Skin of body (tissue), 1 donor: ENCODE measurements at regions not wholly inside any gene's neighbourhood (a gene's known extent, or its start where the extent isn't known, plus 50 kb on each side); places are given as distances from the start of the nearest gene placed in this dataset.
"Not testable (repeated sequence)": the region's sequence is repeated elsewhere in the genome, so short reads cannot be mapped to it uniquely, and the experiment has no call there.

Experiments used
- DNase-seq: peaks from one replicate; lab custom pipeline; 2025; lab: John Stamatoyannopoulos, UW

DNA sequence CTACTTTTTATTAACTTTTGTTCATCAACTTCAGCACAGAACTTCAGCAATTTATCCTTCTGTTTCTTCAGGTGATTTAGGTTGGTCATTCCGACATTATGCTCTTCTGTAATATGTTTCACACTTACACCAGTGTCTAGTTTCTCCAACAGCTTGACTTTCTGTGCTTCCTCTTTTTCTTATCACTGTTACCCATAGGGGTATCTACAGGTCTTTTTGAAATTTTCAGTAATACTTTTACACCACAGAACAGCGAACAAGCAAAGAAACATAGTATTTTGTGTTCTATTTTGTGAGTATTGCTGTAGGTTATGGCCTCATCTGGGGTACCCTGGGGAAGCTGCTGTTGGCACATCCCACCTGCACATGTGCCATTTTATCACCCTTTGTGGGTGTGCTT is 260.7 kb downstream of the NSUN3 start:
- no peak for DNase-seq

DNA sequence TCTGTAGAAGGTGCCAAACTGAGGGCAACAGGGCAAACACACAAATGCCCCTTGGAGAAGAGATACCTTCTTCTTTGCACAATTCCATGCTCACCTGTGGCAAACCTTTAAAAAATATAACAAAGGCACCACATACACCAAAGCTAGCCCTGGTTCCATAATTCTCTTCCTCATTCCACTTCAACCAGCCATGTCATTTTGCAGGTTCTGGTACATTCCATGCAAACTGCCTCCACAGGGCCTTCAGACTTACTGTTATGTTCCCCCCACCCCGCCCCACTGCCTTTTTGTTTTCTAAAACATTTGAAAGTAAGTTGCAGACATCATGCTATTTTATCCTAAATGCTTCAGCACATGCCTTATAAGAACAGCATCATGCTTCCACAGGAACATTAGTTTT is 269.0 kb downstream of the NSUN3 start:
- DNase-seq = no peak

DNA sequence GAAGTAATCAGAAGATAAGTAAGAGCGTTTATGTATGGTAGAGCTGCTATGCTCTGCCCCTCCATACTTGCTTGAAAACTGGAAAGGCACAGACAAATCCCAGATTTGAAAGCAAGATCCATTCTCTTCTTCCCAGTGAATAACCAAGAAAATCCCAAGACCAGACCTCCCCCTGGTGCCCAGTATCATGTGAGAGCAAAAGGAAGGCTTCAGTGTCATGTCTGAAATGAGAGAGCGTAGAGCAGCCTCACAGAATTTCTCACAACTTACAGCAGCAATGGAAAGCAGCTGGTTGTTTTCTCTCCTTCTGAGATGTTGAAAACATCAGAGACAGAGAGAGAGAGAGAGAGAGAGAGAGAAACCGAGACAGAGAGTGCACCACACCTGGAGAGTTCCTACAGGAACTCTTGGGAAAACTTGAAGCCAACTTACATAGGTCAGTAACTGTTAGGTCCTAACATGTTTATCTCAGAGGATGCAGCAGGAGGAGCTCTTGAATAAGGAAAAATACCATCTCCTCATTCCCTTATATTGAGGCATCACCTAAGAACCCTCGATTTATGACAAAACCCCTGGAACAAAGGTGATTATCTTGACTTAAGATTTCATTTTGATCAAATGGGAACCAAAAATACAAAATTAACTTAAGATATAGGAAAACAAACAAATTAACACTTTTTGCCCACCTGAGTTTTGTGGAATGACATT is 273.3 kb downstream of the NSUN3 start:
- DNase-seq = no peak

DNA sequence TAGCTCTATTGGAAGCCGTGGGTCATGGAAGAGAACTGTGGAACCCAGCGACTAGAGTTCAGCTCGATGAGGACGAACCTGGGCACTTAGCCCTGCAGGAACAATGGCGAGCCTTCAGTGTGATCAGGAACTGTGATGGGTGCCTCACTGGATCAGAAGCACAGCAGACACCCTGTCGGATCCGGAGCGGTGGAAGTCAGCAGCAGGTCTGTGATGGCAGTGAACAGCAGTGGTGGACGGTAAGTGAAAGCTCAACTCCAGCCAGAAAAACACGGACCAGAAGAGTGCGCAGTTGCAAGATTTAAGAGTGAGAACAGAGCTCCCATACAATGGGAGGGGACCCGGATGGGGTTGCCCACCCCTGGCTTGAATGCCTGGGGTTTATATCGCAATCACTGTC is 282.2 kb downstream of the NSUN3 start:
- DNase-seq = no peak

DNA sequence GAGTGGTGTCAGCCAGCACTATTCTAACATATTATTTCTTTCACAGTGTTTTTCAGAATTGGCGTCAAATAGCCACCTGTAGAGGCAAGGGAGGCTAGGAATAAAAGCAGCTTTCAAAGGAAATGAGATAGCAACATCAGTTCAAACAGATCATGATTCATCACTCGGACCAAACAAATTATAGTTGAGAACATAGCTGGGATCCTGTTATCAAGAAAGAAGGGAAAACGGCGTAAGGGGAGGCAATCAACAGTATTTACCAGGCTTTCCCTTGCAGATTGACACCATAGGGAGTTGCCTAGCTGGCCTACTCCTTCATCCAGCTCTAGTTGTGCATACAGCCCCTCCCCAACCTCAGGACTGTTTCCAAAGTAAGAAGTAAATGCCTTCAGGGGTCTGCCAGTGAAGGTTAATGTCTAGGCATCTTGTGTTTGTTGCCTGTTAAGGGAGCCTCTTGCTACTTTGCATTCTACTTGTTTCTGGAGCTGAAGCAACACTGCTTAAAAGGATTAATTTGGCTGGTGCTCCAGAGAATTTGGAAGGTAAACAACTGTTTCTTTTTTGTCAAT is 286.5 kb downstream of the NSUN3 start:
- DNase-seq = no peak

DNA sequence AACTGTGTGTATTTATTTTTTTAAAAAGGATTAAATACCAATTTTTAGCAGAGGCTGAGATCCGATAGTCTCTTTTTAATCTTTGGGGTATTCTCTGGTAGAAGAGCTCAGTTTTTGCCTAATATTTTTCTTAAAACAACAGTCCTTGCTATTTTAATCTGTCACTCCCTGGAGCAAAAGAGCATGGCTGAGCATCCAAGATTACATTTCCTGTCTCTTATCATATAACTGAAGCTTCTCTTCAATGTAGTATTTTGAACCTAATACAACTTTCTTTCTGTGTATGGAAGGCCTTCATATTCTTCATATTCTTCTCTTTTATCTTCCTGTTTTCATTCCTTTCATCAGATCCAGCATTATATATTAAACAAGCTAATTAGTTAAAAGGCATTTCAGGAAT is 293.7 kb downstream of the NSUN3 start:
- DNase-seq = no peak

DNA sequence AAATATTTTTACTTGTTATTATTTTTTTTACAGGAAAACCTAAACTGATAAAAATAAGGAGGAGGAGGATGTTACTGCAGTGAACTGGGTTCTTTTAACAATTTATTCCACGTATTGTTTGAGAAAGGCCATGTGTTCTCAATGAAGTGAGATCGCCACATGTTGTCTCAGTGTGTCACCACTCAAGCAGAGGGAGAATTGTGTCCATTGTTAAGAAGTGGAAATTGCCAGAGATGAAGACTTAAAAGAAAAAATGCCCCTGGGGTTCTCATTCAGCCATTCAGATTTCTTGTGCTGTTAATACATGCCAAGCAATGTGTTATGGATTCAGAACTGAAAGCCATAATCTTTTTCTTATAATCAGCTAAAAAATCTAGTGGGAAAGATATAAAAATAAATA is 297.1 kb downstream of the NSUN3 start:
- peak; percentile 12 for DNase-seq

DNA sequence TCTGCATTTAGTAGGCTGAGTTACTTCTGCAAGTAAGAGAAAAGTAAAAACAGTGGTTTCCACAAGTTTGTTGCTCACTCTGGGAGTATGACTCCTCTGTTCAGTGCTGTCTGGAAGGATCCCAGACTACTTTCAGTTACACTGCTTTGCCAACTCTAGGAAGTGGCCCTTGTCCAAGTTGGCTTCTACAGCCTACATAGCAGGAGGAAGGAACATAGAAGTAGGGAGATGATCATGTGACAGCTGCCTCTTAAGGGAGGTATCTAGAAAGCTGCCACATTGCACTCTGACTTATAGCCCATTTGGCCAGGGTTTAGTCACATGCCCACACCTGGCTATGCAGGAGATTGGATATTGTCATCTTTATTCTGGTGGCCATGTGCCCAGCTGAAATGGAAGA is 298.1 kb downstream of the NSUN3 start:
- no peak for DNase-seq

DNA sequence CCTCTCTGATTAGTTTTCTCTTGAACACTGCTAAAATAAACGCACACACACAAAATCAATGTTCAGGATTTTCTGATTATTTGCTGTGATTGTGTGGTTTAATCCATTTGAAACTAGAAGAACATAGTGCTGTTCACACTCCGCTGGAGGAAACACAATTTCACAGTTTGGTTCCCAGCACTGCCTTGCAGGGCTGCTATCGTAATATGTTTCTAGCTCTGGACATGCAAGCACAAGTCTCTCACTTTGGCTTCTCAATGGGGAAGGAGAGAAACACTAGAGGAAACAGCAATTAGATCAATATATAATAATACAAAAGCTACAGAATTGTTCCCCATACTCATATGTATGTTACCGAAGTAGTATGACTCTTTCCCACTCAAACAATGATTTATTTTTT is 299.5 kb downstream of the NSUN3 start:
- DNase-seq = no peak

DNA sequence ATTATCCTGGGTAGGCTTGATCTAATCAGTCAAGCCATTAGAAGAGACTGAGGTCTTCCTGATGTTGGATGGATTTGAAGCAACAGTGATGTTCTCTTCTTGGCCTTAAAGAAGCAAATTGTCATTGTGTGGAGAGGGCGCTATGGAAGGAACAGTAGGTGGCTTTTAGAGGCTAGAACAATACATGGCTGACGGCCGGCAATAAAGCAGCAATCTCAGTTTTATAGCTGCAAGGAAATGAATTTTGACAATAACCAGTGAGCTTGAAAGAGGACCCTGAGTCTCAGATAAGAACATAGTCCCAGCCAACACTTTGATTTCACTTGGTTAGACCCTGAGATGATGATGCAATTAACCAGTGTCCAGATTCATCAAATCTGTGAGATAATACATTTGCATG is 302.1 kb downstream of the NSUN3 start:
- no peak for DNase-seq

DNA sequence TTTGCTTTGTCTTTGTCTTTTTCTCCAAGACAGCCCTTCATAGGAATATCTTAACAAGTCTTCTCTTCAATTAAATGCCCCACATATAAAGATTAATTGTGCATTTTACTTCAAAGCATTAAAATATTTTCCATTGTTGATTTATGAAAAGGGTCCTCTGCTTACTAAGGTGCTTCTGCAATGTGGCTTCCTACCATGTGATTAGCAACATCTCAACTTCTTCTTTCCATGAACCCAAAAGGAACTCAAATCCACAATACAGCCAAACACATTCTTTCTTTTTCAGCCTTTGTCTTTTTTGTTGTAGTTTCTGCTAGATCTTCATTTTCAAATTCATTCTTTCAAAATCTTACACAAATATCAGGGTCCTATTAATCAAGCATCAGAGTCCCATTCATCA is 309.2 kb downstream of the NSUN3 start:
- no peak for DNase-seq

DNA sequence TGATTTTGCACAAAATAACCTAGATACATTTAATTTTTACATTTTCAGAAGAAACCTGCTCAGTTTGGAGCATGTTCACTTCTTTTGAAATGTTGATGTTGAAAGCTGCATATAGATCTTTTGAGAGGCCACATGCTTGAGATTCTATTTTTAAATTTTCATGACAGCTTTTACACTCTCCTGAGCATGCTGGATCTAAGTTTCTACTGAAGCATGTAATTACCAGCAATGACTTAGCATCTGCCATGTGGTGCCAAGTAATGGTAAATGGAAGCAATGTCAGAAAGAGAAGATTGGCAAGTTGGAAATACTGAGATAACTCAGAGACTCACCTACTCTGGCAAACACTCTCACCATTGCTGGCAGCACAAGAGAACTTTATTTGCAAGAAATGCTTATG is 310.6 kb downstream of the NSUN3 start:
- no peak for DNase-seq

DNA sequence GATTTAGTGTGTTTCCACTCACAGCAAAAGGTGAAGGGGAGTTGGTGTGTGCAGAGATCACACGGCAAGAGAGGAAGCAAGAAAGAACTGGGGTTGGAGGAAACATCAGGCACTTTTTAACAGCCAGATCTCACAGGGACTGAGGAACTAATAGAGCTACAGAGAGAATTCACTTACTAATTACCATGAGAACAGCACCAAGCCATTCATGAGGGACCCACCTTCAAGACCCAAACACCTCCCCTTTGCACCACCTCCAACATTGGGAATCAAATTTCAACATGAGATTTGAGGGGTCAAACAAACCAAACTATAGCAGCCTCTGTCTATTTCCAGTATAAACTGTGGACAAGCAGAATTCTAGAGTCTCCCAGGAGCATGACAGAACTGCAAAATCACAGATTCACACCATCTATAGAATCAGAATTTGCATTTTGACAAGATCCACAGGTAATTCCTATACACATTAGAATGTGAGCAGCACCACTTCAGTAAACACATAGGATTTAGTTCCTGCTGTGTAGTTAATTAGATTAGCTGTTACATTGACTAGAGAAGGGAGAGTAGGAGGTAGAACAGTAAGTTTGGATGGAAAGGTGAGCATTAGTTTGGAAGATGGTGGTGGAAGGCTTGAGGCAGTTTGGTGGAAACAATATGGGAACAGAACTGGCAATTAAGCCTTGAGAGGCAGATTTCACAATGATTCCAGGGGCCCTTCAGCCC is 311.7 kb downstream of the NSUN3 start:
- no peak for DNase-seq

DNA sequence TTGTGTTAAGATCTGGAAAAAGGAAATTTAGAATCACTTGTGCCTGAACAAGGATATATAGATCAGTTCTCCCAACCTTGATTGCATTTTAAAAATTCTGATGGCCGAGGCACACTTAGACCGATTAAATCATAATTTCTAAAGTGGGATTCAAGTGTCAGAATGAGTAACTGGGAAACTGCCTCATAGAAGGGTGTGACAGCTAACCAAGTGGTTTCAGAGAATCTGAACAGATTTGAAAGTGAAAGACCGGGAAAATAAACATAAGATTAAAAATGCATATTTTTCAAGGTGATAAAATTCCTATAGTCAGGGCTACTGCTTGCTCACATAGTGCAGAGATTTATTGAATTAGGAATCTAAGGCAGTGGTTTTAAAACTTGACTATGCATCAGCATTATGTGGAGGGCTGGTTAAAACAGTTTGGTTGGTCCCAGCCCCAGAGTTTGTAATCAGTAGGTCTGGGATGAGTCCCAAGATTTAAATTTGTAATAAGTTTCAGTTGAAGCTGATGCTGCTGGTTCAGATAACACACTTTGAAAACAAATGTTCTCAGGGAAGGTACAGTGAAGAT is 314.3 kb downstream of the NSUN3 start:
- DNase-seq = not testable (repeated sequence)

DNA sequence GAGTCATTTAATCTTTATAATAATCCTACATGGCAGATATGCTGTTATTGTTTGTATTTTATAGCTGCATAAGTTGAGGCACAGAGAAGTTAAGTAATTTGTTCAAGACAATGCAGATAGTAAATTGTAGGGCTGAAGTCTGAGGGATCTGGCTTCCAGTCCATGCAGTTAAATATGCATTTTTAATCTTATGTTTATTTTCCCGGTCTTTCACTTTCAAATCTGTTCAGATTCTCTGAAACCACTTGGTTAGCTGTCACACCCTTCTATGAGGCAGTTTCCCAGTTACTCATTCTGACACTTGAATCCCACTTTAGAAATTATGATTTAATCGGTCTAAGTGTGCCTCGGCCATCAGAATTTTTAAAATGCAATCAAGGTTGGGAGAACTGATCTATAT is 315.0 kb downstream of the NSUN3 start:
- DNase-seq = not testable (repeated sequence)

DNA sequence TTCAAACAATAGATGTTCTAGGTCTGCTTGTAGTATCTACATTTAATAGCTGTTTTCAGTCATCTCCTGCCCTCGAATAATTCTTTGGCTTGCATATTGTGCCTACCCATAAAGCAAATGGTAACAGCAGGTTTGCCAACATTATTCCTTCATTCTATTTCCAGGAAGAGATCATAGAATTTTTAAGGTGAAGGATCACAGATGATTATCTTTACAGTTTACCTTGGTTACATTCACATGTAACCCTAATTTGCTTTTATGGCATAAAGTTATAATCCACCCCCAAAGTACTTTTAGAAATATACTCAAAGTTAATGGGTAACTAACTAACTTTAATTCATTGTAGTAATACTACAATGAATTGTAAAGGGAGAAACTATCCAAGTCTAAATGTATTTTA is 315.5 kb downstream of the NSUN3 start:
- DNase-seq = no peak

DNA sequence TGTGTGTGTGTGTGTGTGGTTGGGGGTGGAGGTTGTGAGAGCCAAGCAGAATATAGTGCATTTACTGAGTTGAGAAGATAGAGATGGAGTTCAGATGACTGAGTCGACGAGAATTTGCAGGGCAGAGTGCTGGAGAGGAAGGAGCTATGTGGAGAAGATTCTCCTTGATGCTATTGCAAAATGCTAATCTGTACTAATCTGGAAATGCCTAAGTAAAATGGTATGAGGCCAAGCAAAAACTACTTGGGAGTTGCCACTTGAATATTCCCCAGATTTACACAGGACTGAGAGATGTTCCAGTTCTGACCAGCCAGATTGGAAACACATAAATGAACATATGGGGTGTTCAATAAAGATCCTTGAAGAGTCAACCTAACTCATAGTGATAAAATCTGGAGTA is 316.4 kb downstream of the NSUN3 start:
- DNase-seq = no peak

DNA sequence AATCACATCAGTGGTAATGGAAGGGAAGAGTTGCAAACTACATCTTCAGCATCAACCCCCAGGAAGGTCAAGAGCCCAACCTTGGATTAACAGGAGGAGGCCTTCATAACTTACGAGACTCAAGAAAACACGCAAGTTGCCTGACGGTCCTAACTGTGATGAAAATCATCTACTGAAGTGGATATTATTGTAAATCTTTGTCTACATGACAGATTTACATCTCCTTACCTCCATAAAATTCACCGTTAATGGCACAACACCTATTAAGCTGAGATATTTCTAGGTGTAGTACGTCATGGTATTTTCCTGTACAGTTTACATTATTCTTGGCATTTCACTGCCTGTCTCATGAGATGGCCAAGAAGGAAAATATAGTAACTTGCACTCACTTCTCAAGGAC is 332.0 kb downstream of the NSUN3 start:
- DNase-seq = no peak

DNA sequence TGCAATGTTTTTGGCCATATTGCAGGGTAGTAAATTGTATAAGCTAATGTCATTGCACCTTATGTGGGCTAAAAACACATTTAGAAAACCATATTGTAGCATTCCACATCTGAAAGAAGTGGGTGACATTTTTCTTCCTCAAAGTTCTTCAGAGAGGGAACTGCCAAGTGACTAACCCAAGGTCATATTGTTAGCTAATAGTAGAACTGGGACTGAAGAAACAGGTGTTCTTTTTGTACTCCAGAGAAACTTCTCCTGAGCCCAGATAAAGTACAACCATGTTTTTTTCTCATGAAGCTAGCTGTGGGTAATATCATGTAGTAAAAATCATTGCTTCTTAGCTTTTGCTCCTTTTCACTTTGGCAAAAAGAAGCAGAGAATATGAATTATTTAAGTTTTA is 333.0 kb downstream of the NSUN3 start:
- no peak for DNase-seq

DNA sequence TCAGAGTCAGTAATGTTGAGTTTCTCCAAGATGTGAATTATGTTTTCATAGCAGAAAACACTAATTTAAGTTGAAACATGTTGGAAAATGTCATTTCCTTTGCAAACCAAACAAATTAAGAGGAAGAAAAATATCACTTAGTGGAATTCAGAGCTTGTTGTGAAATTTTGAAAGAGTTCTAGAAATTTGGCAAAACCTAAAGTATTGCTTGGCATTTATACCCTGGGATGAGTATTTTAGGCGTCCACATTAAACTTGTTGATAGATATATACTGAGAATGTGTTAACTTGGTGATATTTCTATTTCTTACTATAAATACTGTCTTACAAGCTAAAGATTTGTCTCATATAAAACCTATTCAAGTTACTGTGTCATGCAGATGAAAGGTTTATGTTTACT is 335.2 kb downstream of the NSUN3 start:
- DNase-seq = no peak

DNA sequence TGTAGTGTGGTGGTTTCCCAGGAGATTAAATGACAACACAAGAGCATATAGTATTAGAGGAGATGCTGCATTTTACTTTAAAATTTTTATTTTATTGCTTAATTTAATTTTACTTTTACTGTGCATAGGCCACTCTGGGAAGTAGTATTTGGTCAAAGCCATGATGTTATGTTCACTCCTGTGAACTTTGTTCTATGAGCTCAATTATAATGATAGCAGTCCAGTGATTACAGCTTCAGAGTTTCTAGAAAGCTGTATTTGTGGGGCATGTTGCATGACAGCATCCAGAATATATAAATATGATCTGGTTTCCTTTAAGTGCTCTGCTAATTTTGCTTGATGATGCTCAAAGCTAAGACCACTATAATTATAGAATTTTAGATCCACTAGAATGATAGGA is 338.6 kb downstream of the NSUN3 start:
- no peak for DNase-seq

DNA sequence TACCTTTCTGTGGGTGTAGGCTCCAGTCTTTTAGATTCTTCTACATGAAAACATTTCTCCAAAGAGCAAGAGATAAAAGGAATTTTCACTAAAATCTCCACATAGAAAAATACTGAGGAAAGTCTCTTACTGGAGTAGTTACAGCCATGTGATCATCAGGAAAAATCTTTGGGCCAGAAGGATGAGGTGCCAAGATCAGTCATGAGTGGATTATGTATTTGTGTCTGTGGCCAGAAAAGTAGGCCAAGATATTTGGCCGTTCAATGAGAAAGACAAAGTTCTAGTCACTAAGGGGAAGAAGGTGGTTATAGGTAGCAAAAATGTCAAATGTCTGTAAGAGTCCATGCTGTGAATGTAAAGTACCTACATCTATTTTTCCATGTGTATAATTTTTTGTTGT is 339.3 kb downstream of the NSUN3 start:
- DNase-seq = no peak
